ENCODE measurements at regions not wholly inside any gene's neighbourhood (a gene's known extent, or its start where the extent isn't known, plus 50 kb on each side); places are given as distances from the start of the nearest gene placed in this dataset.
"Not testable (repeated sequence)": the region's sequence is repeated elsewhere in the genome, so short reads cannot be mapped to it uniquely, and the experiment has no call there.

GRCh38 chr21:31609081-31609480 is 50.4 kb upstream of the SOD1 start:
- no peak for DNase-seq (ENCODE audit: low read depth, low spot score)

- DNase-seq (ENCODE audit: low read depth, low spot score), result no peak
These were observed 51.7 kb upstream of the SOD1 start for GRCh38 chr21:31607791-31608190.

GRCh38 chr21:31606081-31606874 is 53.2 kb upstream of the SOD1 start:
- DNase-seq (ENCODE audit: low read depth, low spot score), result no peak

GRCh38 chr21:31604591-31605190 is 54.8 kb upstream of the SOD1 start:
- peak; percentile 43 for DNase-seq (ENCODE audit: low read depth, low spot score)

GRCh38 chr21:31599563-31599962 is 59.9 kb upstream of the SOD1 start:
- no peak for DNase-seq (ENCODE audit: low read depth, low spot score)

GRCh38 chr21:31599013-31599412 is 60.5 kb upstream of the SOD1 start:
- DNase-seq (ENCODE audit: low read depth, low spot score), result no peak

- DNase-seq (ENCODE audit: low read depth, low spot score), result no peak
These were observed 61.8 kb upstream of the SOD1 start for GRCh38 chr21:31597683-31598082.

GRCh38 chr21:31596055-31596454 is 63.4 kb upstream of the SOD1 start:
- DNase-seq (ENCODE audit: low read depth, low spot score), result no peak

- no peak for DNase-seq (ENCODE audit: low read depth, low spot score)
These were observed 64.8 kb upstream of the SOD1 start for GRCh38 chr21:31594726-31595125.

- DNase-seq (ENCODE audit: low read depth, low spot score), result no peak
These were observed 65.2 kb upstream of the SOD1 start for GRCh38 chr21:31594279-31594678.

GRCh38 chr21:31592963-31593560 is 66.4 kb upstream of the SOD1 start:
- DNase-seq (ENCODE audit: low read depth, low spot score), result no peak

GRCh38 chr21:31592516-31592915 is 67.0 kb upstream of the SOD1 start:
- DNase-seq (ENCODE audit: low read depth, low spot score), result no peak

GRCh38 chr21:31589820-31590219 is 69.7 kb upstream of the SOD1 start:
- DNase-seq (ENCODE audit: low read depth, low spot score), result no peak

GRCh38 chr21:31586118-31586517 is 73.4 kb upstream of the SOD1 start:
- DNase-seq (ENCODE audit: low read depth, low spot score), result no peak

GRCh38 chr21:31583937-31584336 is 75.6 kb upstream of the SOD1 start:
- DNase-seq (ENCODE audit: low read depth, low spot score), result not testable (repeated sequence)

GRCh38 chr21:31583498-31583897 is 76.0 kb upstream of the SOD1 start:
- no peak for DNase-seq (ENCODE audit: low read depth, low spot score)

GRCh38 chr21:31580866-31581276 is 78.6 kb upstream of the SOD1 start:
- DNase-seq (ENCODE audit: low read depth, low spot score), result peak; percentile 46

GRCh38 chr21:31577271-31577670 is 82.2 kb upstream of the SOD1 start:
- no peak for DNase-seq (ENCODE audit: low read depth, low spot score)

- DNase-seq (ENCODE audit: low read depth, low spot score), result no peak
These were observed 83.1 kb upstream of the SOD1 start for GRCh38 chr21:31576428-31576827.

- no peak for DNase-seq (ENCODE audit: low read depth, low spot score)
These were observed 86.3 kb upstream of the SOD1 start for GRCh38 chr21:31573217-31573616.

- no peak for DNase-seq (ENCODE audit: low read depth, low spot score)
These were observed 87.6 kb upstream of the SOD1 start for GRCh38 chr21:31571879-31572278.

GRCh38 chr21:31570824-31571566 is 88.5 kb upstream of the SOD1 start:
- no peak for DNase-seq (ENCODE audit: low read depth, low spot score)
